Activated CD4-positive, alpha-beta memory T cell treated with anti-CD3 and anti-CD28 coated beads for 36 hours (primary cell): ENCODE measurements at regions not wholly inside any gene's neighbourhood (a gene's known extent, or its start where the extent isn't known, plus 50 kb on each side); places are given as distances from the start of the nearest gene placed in this dataset.

Source experiments
- CTCF ChIA-PET: fragments of 350-600 bp; sonication (Branson Sonifier 250); formaldehyde crosslinking; loops from one replicate; lab custom pipeline; 2021; ENCODE audit warnings: antibody characterized with exemption, inconsistent platforms; lab: Charles Lee
- POLR2A ChIA-PET: fragments of 350-600 bp; sonication (Branson Sonifier 250); formaldehyde crosslinking; loops from one replicate; lab custom pipeline; 2021; ENCODE audit warnings: antibody characterized with exemption; lab: Charles Lee
- DNase-seq: peaks from one replicate; pipeline ENCODE4 v3.0.0-alpha.2; 2020
- H3K27ac Mint-ChIP-seq: one replicate; pipeline ENCODE4 v1.8.0; 2021; ENCODE audit warnings: mixed read lengths
- H3K27me3 Mint-ChIP-seq: one replicate; pipeline ENCODE4 v1.8.0; 2021; ENCODE audit warnings: mixed read lengths
- H3K36me3 Mint-ChIP-seq: one replicate; pipeline ENCODE4 v1.8.0; 2021; ENCODE audit warnings: mixed read lengths
- H3K4me1 Mint-ChIP-seq: one replicate; pipeline ENCODE4 v1.8.0; 2021; ENCODE audit warnings: low read depth, mixed read lengths
- H3K4me3 Mint-ChIP-seq: one replicate; pipeline ENCODE4 v1.8.0; 2021; ENCODE audit warnings: mild to moderate bottlenecking, mixed read lengths
- H3K9me3 Mint-ChIP-seq: one replicate; pipeline ENCODE4 v1.8.0; 2021; ENCODE audit warnings: mixed read lengths
- intact Hi-C: fragments of 100-400 bp; cut with micrococcal nuclease; formaldehyde crosslinking; loops from one replicate; pipeline ENCODE4 v1.15.1; 2023

- no peaks in the 10 kb centered on the region for H3K9me3 Mint-ChIP-seq
- DNase-seq: peak; percentile 18
- H3K27ac Mint-ChIP-seq: no peak overlapping the region
- H3K4me3 Mint-ChIP-seq: no peak overlapping the region
- intact Hi-C loops: no loop called here
- POLR2A ChIA-PET: no interaction called here
- peaks cover 32% of the 10 kb centered on the region for H3K4me1 Mint-ChIP-seq
- peaks cover 1% of the 10 kb centered on the region for H3K36me3 Mint-ChIP-seq
- peaks cover 4% of the 10 kb centered on the region for H3K27me3 Mint-ChIP-seq
- CTCF ChIA-PET: interaction anchor here (1.0 kb wide), 1 partner anchor 826 kb away, joined by 3 read pairs; no protein-coding TSS in a partner anchor
Observed at GRCh38 chr1:58932859-58933598, 149.2 kb upstream of the JUN start.

GRCh38 chr1:58933599-58933926 lies 149.7 kb upstream of the JUN start:
- ChIA-PET CTCF (no interaction called here), POLR2A (no interaction called here)
- Mint-ChIP-seq H3K4me3 (no peak overlapping the region), H3K27me3 (peaks cover 2% of the 10 kb centered on the region), H3K36me3 (no peaks in the 10 kb centered on the region), H3K9me3 (no peaks in the 10 kb centered on the region), H3K4me1 (peaks cover 32% of the 10 kb centered on the region), H3K27ac (no peak overlapping the region)
- intact Hi-C loops: no loop called here
- DNase-seq: no peak

- no peak overlapping the region for H3K27ac Mint-ChIP-seq
- DNase-seq: no peak
- intact Hi-C loops: no loop called here
- ChIA-PET CTCF (no interaction called here), POLR2A (no interaction called here)
- no peaks in the 10 kb centered on the region for H3K9me3 Mint-ChIP-seq
- no peak overlapping the region for H3K4me3 Mint-ChIP-seq
- peaks cover 26% of the 10 kb centered on the region for H3K4me1 Mint-ChIP-seq
- no peaks in the 10 kb centered on the region for H3K36me3 Mint-ChIP-seq
- H3K27me3 Mint-ChIP-seq: no peaks in the 10 kb centered on the region
Observed at GRCh38 chr1:58934706-58935105, 150.9 kb upstream of the JUN start.

GRCh38 chr1:58936973-58937372 lies 153.1 kb upstream of the JUN start:
- ChIA-PET POLR2A (no interaction called here), CTCF (interaction anchor here (0.6 kb wide), 1 partner anchor 43 kb away, joined by 3 read pairs; no protein-coding TSS in a partner anchor)
- no peak overlapping the region for H3K4me3 Mint-ChIP-seq
- intact Hi-C loops: no loop called here
- DNase-seq: no peak
- no peak overlapping the region for H3K27ac Mint-ChIP-seq
- peaks cover 37% of the 10 kb centered on the region for H3K4me1 Mint-ChIP-seq
- no peaks in the 10 kb centered on the region for H3K36me3 Mint-ChIP-seq
- H3K27me3 Mint-ChIP-seq: no peaks in the 10 kb centered on the region
- H3K9me3 Mint-ChIP-seq: no peaks in the 10 kb centered on the region

GRCh38 chr1:58939146-58939545 lies 155.3 kb upstream of the JUN start:
- intact Hi-C loops: no loop called here
- no peaks in the 10 kb centered on the region for H3K36me3 Mint-ChIP-seq
- no peak overlapping the region for H3K4me3 Mint-ChIP-seq
- ChIA-PET POLR2A (no interaction called here), CTCF (no interaction called here)
- H3K9me3 Mint-ChIP-seq: no peaks in the 10 kb centered on the region
- H3K4me1 Mint-ChIP-seq: peaks cover 45% of the 10 kb centered on the region
- no peak for DNase-seq
- no peak overlapping the region for H3K27ac Mint-ChIP-seq
- no peaks in the 10 kb centered on the region for H3K27me3 Mint-ChIP-seq

- Mint-ChIP-seq H3K27ac (no peak overlapping the region), H3K27me3 (no peaks in the 10 kb centered on the region), H3K4me3 (no peak overlapping the region), H3K9me3 (no peaks in the 10 kb centered on the region), H3K4me1 (peaks cover 51% of the 10 kb centered on the region), H3K36me3 (no peaks in the 10 kb centered on the region)
- no peak for DNase-seq
- ChIA-PET CTCF (no interaction called here), POLR2A (no interaction called here)
- intact Hi-C loops: loop anchor here (2.0 to 10.0 kb wide), 3 partner anchors 13 to 155 kb away; partner anchors contain the start of gene JUN
Observed at GRCh38 chr1:58939666-58940370, 156.0 kb upstream of the JUN start.

GRCh38 chr1:58941471-58942289 lies 157.8 kb upstream of the JUN start:
- peak; percentile 35 for DNase-seq
- ChIA-PET POLR2A (interaction anchor here (1.4 kb wide), 1 partner anchor 158 kb away, joined by 4 read pairs; the partner anchor contains the start of gene JUN), CTCF (interaction anchor here (0.7 to 2.0 kb wide), 3 partner anchors 23 to 757 kb away, joined by 3 to 7 read pairs (median 3); no protein-coding TSS in a partner anchor)
- H3K27me3 Mint-ChIP-seq: no peaks in the 10 kb centered on the region
- intact Hi-C loops: loop anchor here (2.0 to 10.0 kb wide), 3 partner anchors 15 to 157 kb away; partner anchors contain the start of gene JUN
- H3K9me3 Mint-ChIP-seq: no peaks in the 10 kb centered on the region
- peaks cover 56% of the 10 kb centered on the region for H3K4me1 Mint-ChIP-seq
- no peak overlapping the region for H3K4me3 Mint-ChIP-seq
- H3K36me3 Mint-ChIP-seq: no peaks in the 10 kb centered on the region
- H3K27ac Mint-ChIP-seq: peak overlapping the region; percentile 55

GRCh38 chr1:58942759-58943191 lies 158.9 kb upstream of the JUN start:
- no peak for DNase-seq
- H3K9me3 Mint-ChIP-seq: no peaks in the 10 kb centered on the region
- no peak overlapping the region for H3K4me3 Mint-ChIP-seq
- H3K27ac Mint-ChIP-seq: no peak overlapping the region
- POLR2A ChIA-PET: interaction anchor here (1.4 kb wide), 1 partner anchor 159 kb away, joined by 4 read pairs; the partner anchor contains the start of gene JUN
- intact Hi-C loops: loop anchor here (5.0 to 10.0 kb wide), 2 partner anchors 130 to 158 kb away; partner anchors contain the start of gene JUN
- H3K27me3 Mint-ChIP-seq: no peaks in the 10 kb centered on the region
- peaks cover 56% of the 10 kb centered on the region for H3K4me1 Mint-ChIP-seq
- CTCF ChIA-PET: interaction anchor here (0.9 to 2.0 kb wide), 2 partner anchors 24 to 157 kb away, joined by 3 to 7 read pairs; no protein-coding TSS in a partner anchor
- no peaks in the 10 kb centered on the region for H3K36me3 Mint-ChIP-seq

- peak overlapping the region; percentile 19 for H3K27ac Mint-ChIP-seq
- no peaks in the 10 kb centered on the region for H3K36me3 Mint-ChIP-seq
- no peaks in the 10 kb centered on the region for H3K27me3 Mint-ChIP-seq
- DNase-seq: no peak
- no peaks in the 10 kb centered on the region for H3K9me3 Mint-ChIP-seq
- peaks cover 61% of the 10 kb centered on the region for H3K4me1 Mint-ChIP-seq
- ChIA-PET CTCF (no interaction called here), POLR2A (no interaction called here)
- H3K4me3 Mint-ChIP-seq: no peak overlapping the region
- intact Hi-C loops: loop anchor here (5.0 to 10.0 kb wide), 2 partner anchors 129 to 159 kb away; partner anchors contain the start of gene JUN
Observed at GRCh38 chr1:58943776-58944175, 159.9 kb upstream of the JUN start.

- Mint-ChIP-seq H3K36me3 (no peaks in the 10 kb centered on the region), H3K4me3 (no peak overlapping the region), H3K27ac (no peak overlapping the region), H3K27me3 (no peaks in the 10 kb centered on the region), H3K4me1 (peaks cover 67% of the 10 kb centered on the region), H3K9me3 (no peaks in the 10 kb centered on the region)
- ChIA-PET CTCF (no interaction called here), POLR2A (no interaction called here)
- no peak for DNase-seq
- intact Hi-C loops: loop anchor here (5.0 to 10.0 kb wide), 2 partner anchors 128 to 160 kb away; partner anchors contain the start of gene JUN
Observed at GRCh38 chr1:58944439-58944838, 160.6 kb upstream of the JUN start.

- POLR2A ChIA-PET: no interaction called here
- Mint-ChIP-seq H3K36me3 (no peaks in the 10 kb centered on the region), H3K4me3 (no peak overlapping the region), H3K27me3 (no peaks in the 10 kb centered on the region), H3K9me3 (no peaks in the 10 kb centered on the region), H3K27ac (no peak overlapping the region), H3K4me1 (peaks cover 53% of the 10 kb centered on the region)
- no peak for DNase-seq
- CTCF ChIA-PET: no interaction called here
- intact Hi-C loops: loop anchor here (10.0 kb wide), 1 partner anchor 162 kb away; the partner anchor contains the start of gene JUN
Observed at GRCh38 chr1:58946390-58946789, 162.5 kb upstream of the JUN start.
